ENCODE measurements at regions not wholly inside any gene's neighbourhood (a gene's known extent, or its start where the extent isn't known, plus 50 kb on each side); places are given as distances from the start of the nearest gene placed in this dataset.

- DNase-seq (ENCODE audit: low read depth in 1 of 2, low spot score in 1 of 2): no peak
These were observed 90.6 kb upstream of the SYNDIG1 start for GRCh38 chr20:24378661-24379483.

GRCh38 chr20:24376311-24377099 lies 92.9 kb upstream of the SYNDIG1 start:
- no peak for DNase-seq (ENCODE audit: low read depth in 1 of 2, low spot score in 1 of 2)

- DNase-seq (ENCODE audit: low read depth in 1 of 2, low spot score in 1 of 2): no peak
These were observed 96.1 kb upstream of the SYNDIG1 start for GRCh38 chr20:24373372-24373771.

- no peak for DNase-seq (ENCODE audit: low read depth in 1 of 2, low spot score in 1 of 2)
These were observed 98.3 kb upstream of the SYNDIG1 start for GRCh38 chr20:24370911-24371695.

GRCh38 chr20:24370249-24370648 lies 99.2 kb upstream of the SYNDIG1 start:
- no peak for DNase-seq (ENCODE audit: low read depth in 1 of 2, low spot score in 1 of 2)

GRCh38 chr20:24368253-24368652 lies 101.2 kb upstream of the SYNDIG1 start:
- no peak for DNase-seq (ENCODE audit: low read depth in 1 of 2, low spot score in 1 of 2)

GRCh38 chr20:24366336-24367004 lies 103.0 kb upstream of the SYNDIG1 start:
- DNase-seq (ENCODE audit: low read depth in 1 of 2, low spot score in 1 of 2): no peak

- DNase-seq (ENCODE audit: low read depth in 1 of 2, low spot score in 1 of 2): no peak
These were observed 103.8 kb upstream of the SYNDIG1 start for GRCh38 chr20:24365670-24366069.

GRCh38 chr20:24364482-24364881 lies 104.9 kb upstream of the SYNDIG1 start:
- DNase-seq (ENCODE audit: low read depth in 1 of 2, low spot score in 1 of 2): no peak

- no peak for DNase-seq (ENCODE audit: low read depth in 1 of 2, low spot score in 1 of 2)
These were observed 106.4 kb upstream of the SYNDIG1 start for GRCh38 chr20:24363031-24363430.

- DNase-seq (ENCODE audit: low read depth in 1 of 2, low spot score in 1 of 2): no peak
These were observed 107.3 kb upstream of the SYNDIG1 start for GRCh38 chr20:24362080-24362479.

GRCh38 chr20:24361541-24361940 lies 107.9 kb upstream of the SYNDIG1 start:
- DNase-seq (ENCODE audit: low read depth in 1 of 2, low spot score in 1 of 2): no peak

- no peak for DNase-seq (ENCODE audit: low read depth in 1 of 2, low spot score in 1 of 2)
These were observed 108.9 kb upstream of the SYNDIG1 start for GRCh38 chr20:24360531-24360930.

- DNase-seq (ENCODE audit: low read depth in 1 of 2, low spot score in 1 of 2): no peak
These were observed 110.0 kb upstream of the SYNDIG1 start for GRCh38 chr20:24359321-24360027.

GRCh38 chr20:24357931-24358330 lies 111.5 kb upstream of the SYNDIG1 start:
- no peak for DNase-seq (ENCODE audit: low read depth in 1 of 2, low spot score in 1 of 2)

GRCh38 chr20:24357177-24357576 lies 112.3 kb upstream of the SYNDIG1 start:
- no peak for DNase-seq (ENCODE audit: low read depth in 1 of 2, low spot score in 1 of 2)

GRCh38 chr20:24353135-24353690 lies 116.2 kb upstream of the SYNDIG1 start:
- DNase-seq (ENCODE audit: low read depth in 1 of 2, low spot score in 1 of 2): no peak

GRCh38 chr20:24350923-24351368 lies 118.5 kb upstream of the SYNDIG1 start:
- DNase-seq (ENCODE audit: low read depth in 1 of 2, low spot score in 1 of 2): no peak

- DNase-seq (ENCODE audit: low read depth in 1 of 2, low spot score in 1 of 2): no peak
These were observed 127.6 kb upstream of the SYNDIG1 start for GRCh38 chr20:24341781-24342180.

- DNase-seq (ENCODE audit: low read depth in 1 of 2, low spot score in 1 of 2): no peak
These were observed 128.5 kb upstream of the SYNDIG1 start for GRCh38 chr20:24340933-24341332.
